H1 (cell line): ENCODE measurements at regions not wholly inside any gene's neighbourhood (a gene's known extent, or its start where the extent isn't known, plus 50 kb on each side); places are given as distances from the start of the nearest gene placed in this dataset.

Experiments
- CTCF ChIA-PET: fragments of 300-600 bp; sonication (Branson Sonifier 250); formaldehyde crosslinking; loops from one replicate; lab custom pipeline; 2021; ENCODE audit not compliant: partially characterized antibody; lab: Charles Lee
- POLR2A ChIA-PET: fragments of 300-600 bp; sonication (Branson Sonifier 250); formaldehyde crosslinking; loops from one replicate; lab custom pipeline; 2021; ENCODE audit warnings: inconsistent platforms; ENCODE audit not compliant: partially characterized antibody; lab: Charles Lee
- DNase-seq, 2 experiments: peaks; one replicate each; pipeline versions ENCODE4 v3.0.0 to v3.0.0-alpha.2; 2010 to 2022; ENCODE audit warnings: low spot score in 2 of 2, low read depth in 1 of 2, mixed read lengths in 1 of 2
- FAIRE-seq: peaks from 2 replicates; lab custom pipeline; 2011; peaks lifted over from hg19 to GRCh38; lab: Jason Lieb, UNC
- H2AFZ ChIP-seq: 2 replicates; pipeline ENCODE4 v1.8.1; 2012; ENCODE audit warnings: low read length, inconsistent platforms
- H2AK5ac ChIP-seq: 2 replicates; pipeline ENCODE4 v1.6.1; 2013; ENCODE audit warnings: low read depth, low read length
- H2BK120ac ChIP-seq: replicated peaks from 2 replicates; pipeline ENCODE3; 2013; ENCODE audit warnings: low read depth, low read length, inconsistent platforms
- H2BK12ac ChIP-seq: 2 replicates; pipeline ENCODE4 v1.6.1; 2013; ENCODE audit warnings: low read depth, low read length
- H2BK15ac ChIP-seq: 2 replicates; pipeline ENCODE4 v1.6.1; 2013; ENCODE audit warnings: low read length
- H2BK20ac ChIP-seq: 2 replicates; pipeline ENCODE4 v1.6.1; 2013; ENCODE audit warnings: low read length
- H2BK5ac ChIP-seq: 2 replicates; pipeline ENCODE4 v1.6.1; 2013; ENCODE audit warnings: low read depth, low read length
- H3K14ac ChIP-seq: 2 replicates; pipeline ENCODE4 v1.6.1; 2013; ENCODE audit warnings: inconsistent platforms; ENCODE audit not compliant: insufficient read length
- H3K18ac ChIP-seq: 2 replicates; pipeline ENCODE4 v1.6.1; 2013; ENCODE audit warnings: low read length; ENCODE audit errors: extremely low read depth
- H3K23ac ChIP-seq: 2 replicates; pipeline ENCODE4 v1.6.1; 2013; ENCODE audit warnings: inconsistent platforms; ENCODE audit not compliant: insufficient read length
- H3K23me2 ChIP-seq: 2 replicates; pipeline ENCODE4 v1.6.1; 2013; ENCODE audit warnings: low read depth, low read length
- H3K27ac ChIP-seq: 2 replicates; pipeline ENCODE4 v1.6.1; 2011; ENCODE audit warnings: low read depth, low read length, inconsistent platforms
- H3K27me3 ChIP-seq, 4 experiments: replicated peaks in 1 of 4; 1 replicate in 1 of 4; 2 replicates in 3 of 4; pipeline versions ENCODE4 v1.6.1 to v1.8.1; 2011 to 2013; ENCODE audit warnings: low read length in 3 of 4, mild to moderate bottlenecking in 3 of 4, inconsistent platforms in 2 of 4, mixed read lengths in 2 of 4, moderate library complexity in 1 of 4; ENCODE audit not compliant: control insufficient read depth in 3 of 4, insufficient read depth in 3 of 4; ENCODE audit errors: extremely low read depth in 1 of 4
- H3K36me3 ChIP-seq, 4 experiments: 2 replicates each; pipeline versions ENCODE4 v1.6.1 to v1.8.1; 2011 to 2013; ENCODE audit warnings: mild to moderate bottlenecking in 4 of 4, low read length in 3 of 4, moderate library complexity in 2 of 4, control low read depth in 1 of 4, inconsistent platforms in 1 of 4; ENCODE audit not compliant: insufficient read depth in 4 of 4, control insufficient read depth in 2 of 4
- H3K4ac ChIP-seq: replicated peaks from 2 replicates; pipeline ENCODE3; 2013; ENCODE audit warnings: low read length, low read depth, mixed read lengths, inconsistent platforms; ENCODE audit not compliant: insufficient read length
- H3K4me1 ChIP-seq, 4 experiments: replicated peaks in 1 of 4; 1 replicate in 1 of 4; 2 replicates in 3 of 4; pipeline versions ENCODE4 v1.6.1 to v1.8.1; 2011 to 2013; ENCODE audit warnings: low read length in 3 of 4, inconsistent platforms in 2 of 4, mixed read lengths in 1 of 4; ENCODE audit not compliant: insufficient read depth in 4 of 4, control insufficient read depth in 3 of 4
- H3K4me2 ChIP-seq, 2 experiments: 2 replicates each; pipeline versions ENCODE4 v1.6.1 to v1.8.1; 2011 to 2013; ENCODE audit warnings: low read depth in 2 of 2, low read length in 2 of 2, control low read depth in 1 of 2, inconsistent platforms in 1 of 2, mild to moderate bottlenecking in 1 of 2; ENCODE audit not compliant: insufficient read depth in 1 of 2
- H3K4me3 ChIP-seq, 4 experiments: fragments of 200-600, 300-600 bp in 1 of 4; sonication (generic), shearing (Covaris generic), sonication (Bioruptor Twin) in 1 of 4; 2 replicates each; pipeline versions ENCODE4 v1.5.1 to v1.8.1; 2011 to 2016; ENCODE audit warnings: low read length in 4 of 4, low read depth in 3 of 4, control low read depth in 2 of 4, inconsistent platforms in 2 of 4, mild to moderate bottlenecking in 2 of 4, mixed read lengths in 1 of 4, moderate library complexity in 1 of 4; ENCODE audit not compliant: insufficient read depth in 2 of 4; ENCODE audit errors: extremely low read depth in 1 of 4
- H3K56ac ChIP-seq: replicated peaks from 2 replicates; pipeline ENCODE3; 2013; ENCODE audit warnings: low read depth, mild to moderate bottlenecking, mixed read lengths, low read length, inconsistent platforms; ENCODE audit not compliant: insufficient read length
- H3K79me1 ChIP-seq: 2 replicates; pipeline ENCODE4 v1.6.1; 2013; ENCODE audit warnings: low read depth, low read length, control low read depth
- H3K79me2 ChIP-seq, 2 experiments: 2 replicates each; pipeline versions ENCODE4 v1.6.1 to v1.8.1; 2012 to 2013; ENCODE audit warnings: low read length in 2 of 2, mild to moderate bottlenecking in 2 of 2, inconsistent platforms in 1 of 2; ENCODE audit not compliant: insufficient read depth in 2 of 2, control insufficient read depth in 1 of 2
- H3K9ac ChIP-seq, 4 experiments: replicated peaks in 1 of 4; 1 replicate in 1 of 4; 2 replicates in 3 of 4; pipeline versions ENCODE4 v1.6.1 to v1.8.1; 2011 to 2013; ENCODE audit warnings: low read depth in 3 of 4, low read length in 3 of 4, control low read depth in 2 of 4, mild to moderate bottlenecking in 2 of 4, moderate library complexity in 2 of 4, inconsistent platforms in 1 of 4; ENCODE audit errors: extremely low read depth in 1 of 4
- H3K9me3 ChIP-seq, 2 experiments: 2 replicates each; pipeline versions ENCODE4 v1.6.1 to v1.8.1; 2012 to 2013; ENCODE audit warnings: mild to moderate bottlenecking in 2 of 2, moderate library complexity in 2 of 2, control low read depth in 1 of 2, inconsistent platforms in 1 of 2, low read depth in 1 of 2, low read length in 1 of 2, mixed read lengths in 1 of 2; ENCODE audit not compliant: insufficient read depth in 2 of 2
- H4K20me1 ChIP-seq, 2 experiments: replicated peaks in 1 of 2; 2 replicates each; pipeline versions ENCODE3 to v1.8.1; 2011 to 2013; ENCODE audit warnings: inconsistent platforms in 2 of 2, low read length in 2 of 2, mild to moderate bottlenecking in 1 of 2; ENCODE audit not compliant: insufficient read depth in 2 of 2, control insufficient read depth in 1 of 2
- H4K5ac ChIP-seq: 2 replicates; pipeline ENCODE4 v1.6.1; 2013; ENCODE audit warnings: low read length, low read depth, mixed read lengths, inconsistent platforms; ENCODE audit not compliant: insufficient read length
- H4K8ac ChIP-seq: 2 replicates; pipeline ENCODE4 v1.8.0; 2013; ENCODE audit warnings: mild to moderate bottlenecking, moderate library complexity, low read length, inconsistent platforms; ENCODE audit not compliant: insufficient read depth; ENCODE audit errors: extremely low read depth
- H4K91ac ChIP-seq: replicated peaks from 2 replicates; pipeline ENCODE3; 2013; ENCODE audit warnings: low read length, mixed read lengths, inconsistent platforms; ENCODE audit not compliant: insufficient read length
- CBX5 ChIP-seq: fragments of 300-800, 300-1000 bp; sonication (generic); IDR thresholded peaks from 2 replicates; pipeline ENCODE4 v1.7.1; 2016; ENCODE audit warnings: antibody characterized with exemption, low read length, low read depth
- CBX8 ChIP-seq: fragments of 300-800, 300-1000 bp; sonication (generic); IDR thresholded peaks from 2 replicates; pipeline ENCODE4 v1.7.1; 2016; ENCODE audit warnings: low read depth, low read length, borderline replicate concordance
- CEBPB ChIP-seq: IDR thresholded peaks from 2 replicates; pipeline ENCODE4 v1.6.1; 2012; ENCODE audit warnings: low read depth, low read length
- CHD2 ChIP-seq: IDR thresholded peaks from 2 replicates; pipeline ENCODE4 v1.6.1; 2012; ENCODE audit warnings: low read length, improper control_type of control experiment
- NANOG ChIP-seq: IDR thresholded peaks from 2 replicates; pipeline ENCODE4 v1.6.1; 2011; ENCODE audit warnings: low read length, low read depth, mild to moderate bottlenecking, inconsistent platforms; ENCODE audit not compliant: insufficient read depth, poor library complexity, severe bottlenecking
- POLR2AphosphoS5 ChIP-seq: IDR thresholded peaks from 2 replicates; pipeline ENCODE4 v1.6.1; 2011; ENCODE audit warnings: low read depth, low read length
- SAP30 ChIP-seq: fragments of 300-600 bp; sonication (generic); IDR thresholded peaks from 2 replicates; pipeline ENCODE4 v1.7.1; 2012; ENCODE audit warnings: low read length, moderate library complexity, mild to moderate bottlenecking, inconsistent platforms; ENCODE audit not compliant: insufficient read depth, insufficient replicate concordance
- SP1 ChIP-seq: IDR thresholded peaks from 2 replicates; pipeline ENCODE4 v1.6.1; 2011; ENCODE audit warnings: low read depth, low read length
- SP4 ChIP-seq: IDR thresholded peaks from 2 replicates; pipeline ENCODE4 v1.6.1; 2012; ENCODE audit warnings: low read length, inconsistent platforms
- SRF ChIP-seq: IDR thresholded peaks from 2 replicates; pipeline ENCODE4 v1.6.1; 2011; ENCODE audit warnings: mild to moderate bottlenecking, low read depth, low read length, moderate library complexity
- SUZ12 ChIP-seq: fragments of 200-600 bp; sonication (generic); IDR thresholded peaks from 2 replicates; pipeline ENCODE4 v1.6.1; 2012; ENCODE audit warnings: mild to moderate bottlenecking, inconsistent platforms, low read length, moderate library complexity, mixed read lengths
- TAF1 ChIP-seq: IDR thresholded peaks from 2 replicates; pipeline ENCODE4 v1.6.1; 2011; ENCODE audit warnings: mild to moderate bottlenecking, low read depth, low read length
- WGBS, 2 experiments: shearing (Covaris generic) in 1 of 2; methylation state at CpG; one replicate each; pipeline versions ENCODE4 v1.1.6 to v1.1.7; 2013 to 2015; ENCODE audit warnings: low lambda C conversion rate in 2 of 2, mixed read lengths in 2 of 2, inconsistent platforms in 1 of 2, low coverage in 1 of 2, missing lambda C conversion rate in 1 of 2; ENCODE audit not compliant: insufficient replicate concordance in 2 of 2, insufficient coverage in 1 of 2, insufficient read length in 1 of 2; ENCODE audit errors: extremely low coverage in 1 of 2, missing lambda C conversion rate in 1 of 2; 5-methylcytosine and 5-hydroxymethylcytosine counted together
- TF ChIP-seq, protein P1 (sequence below): IDR thresholded peaks from 2 replicates; pipeline ENCODE4 v1.6.1; 2012; ENCODE audit warnings: low read length, inconsistent platforms
- TF ChIP-seq, protein P2 (sequence below): IDR thresholded peaks from 2 replicates; pipeline ENCODE4 v1.6.1; 2011; ENCODE audit warnings: low read depth, mild to moderate bottlenecking, low read length; ENCODE audit not compliant: insufficient read depth

- H2BK12ac ChIP-seq = no peak overlapping the region
- H3K23ac ChIP-seq = no peak overlapping the region
- H3K4me2 ChIP-seq = no peak overlapping the region
- no peak overlapping the region for H4K8ac ChIP-seq
- no peak overlapping the region for H2AFZ ChIP-seq
- H3K4me1 ChIP-seq = no peaks in the 10 kb centered on the region
- H4K5ac ChIP-seq = no peak overlapping the region
- no peaks in the 10 kb centered on the region for H3K79me2 ChIP-seq
- H3K27me3 ChIP-seq = no peaks in the 10 kb centered on the region
- H3K9ac ChIP-seq = no peak overlapping the region
- FAIRE-seq (no peak), DNase-seq (no peak)
- no peak overlapping the region for H3K56ac ChIP-seq
- H3K36me3 ChIP-seq = no peaks in the 10 kb centered on the region
- ChIA-PET POLR2A (no interaction called here), CTCF (interaction anchor here (1.0 to 1.6 kb wide), 2 partner anchors 18 to 84 kb away, joined by 3 read pairs; no protein-coding TSS in a partner anchor)
- no peak overlapping the region for H2BK20ac ChIP-seq
- H3K27ac ChIP-seq = no peak overlapping the region
- no peak overlapping the region for H4K91ac ChIP-seq
- no peak overlapping the region for H3K4me3 ChIP-seq
- no peak overlapping the region for H2BK120ac ChIP-seq
- H2BK5ac ChIP-seq = no peak overlapping the region
- no peaks in the 10 kb centered on the region for H3K79me1 ChIP-seq
- H2BK15ac ChIP-seq = no peak overlapping the region
- H2AK5ac ChIP-seq = no peak overlapping the region
- no peak overlapping the region for H3K4ac ChIP-seq
- H3K9me3 ChIP-seq = 0 out of 4 replicates have a peak, but pooled peaks cover 0 to 1% of the 10 kb centered on the region in 2 experiments
- no peak overlapping the region for H3K18ac ChIP-seq
- WGBS, 2 experiments = 92% methylated on average over 1 of the region's 1 CpG; no CpG with 5 or more reads in 1 of the 2 experiments
- H3K14ac ChIP-seq = no peak overlapping the region
- no peaks in the 10 kb centered on the region for H3K23me2 ChIP-seq
- H4K20me1 ChIP-seq = no peaks in the 10 kb centered on the region
- TF ChIP-seq TAF1 (no peak), SUZ12 (no peak), POLR2AphosphoS5 (no peak), NANOG (no peak), SRF (no peak), SAP30 (no peak), CBX5 (no peak), SP4 (no peak), CBX8 (no peak), SP1 (no peak), CEBPB (no peak), CHD2 (no peak)
- TF ChIP-seq, protein P1, sequence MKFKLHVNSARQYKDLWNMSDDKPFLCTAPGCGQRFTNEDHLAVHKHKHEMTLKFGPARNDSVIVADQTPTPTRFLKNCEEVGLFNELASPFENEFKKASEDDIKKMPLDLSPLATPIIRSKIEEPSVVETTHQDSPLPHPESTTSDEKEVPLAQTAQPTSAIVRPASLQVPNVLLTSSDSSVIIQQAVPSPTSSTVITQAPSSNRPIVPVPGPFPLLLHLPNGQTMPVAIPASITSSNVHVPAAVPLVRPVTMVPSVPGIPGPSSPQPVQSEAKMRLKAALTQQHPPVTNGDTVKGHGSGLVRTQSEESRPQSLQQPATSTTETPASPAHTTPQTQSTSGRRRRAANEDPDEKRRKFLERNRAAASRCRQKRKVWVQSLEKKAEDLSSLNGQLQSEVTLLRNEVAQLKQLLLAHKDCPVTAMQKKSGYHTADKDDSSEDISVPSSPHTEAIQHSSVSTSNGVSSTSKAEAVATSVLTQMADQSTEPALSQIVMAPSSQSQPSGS = no peak
- TF ChIP-seq, protein P2, sequence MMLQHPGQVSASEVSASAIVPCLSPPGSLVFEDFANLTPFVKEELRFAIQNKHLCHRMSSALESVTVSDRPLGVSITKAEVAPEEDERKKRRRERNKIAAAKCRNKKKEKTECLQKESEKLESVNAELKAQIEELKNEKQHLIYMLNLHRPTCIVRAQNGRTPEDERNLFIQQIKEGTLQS = no peak
These were observed 81.8 kb downstream of the SPRY2 start for GRCh38 chr13:80259159-80259558.
